ENCODE measurements at regions not wholly inside any gene's neighbourhood (a gene's known extent, or its start where the extent isn't known, plus 50 kb on each side); places are given as distances from the start of the nearest gene placed in this dataset.

DNA sequence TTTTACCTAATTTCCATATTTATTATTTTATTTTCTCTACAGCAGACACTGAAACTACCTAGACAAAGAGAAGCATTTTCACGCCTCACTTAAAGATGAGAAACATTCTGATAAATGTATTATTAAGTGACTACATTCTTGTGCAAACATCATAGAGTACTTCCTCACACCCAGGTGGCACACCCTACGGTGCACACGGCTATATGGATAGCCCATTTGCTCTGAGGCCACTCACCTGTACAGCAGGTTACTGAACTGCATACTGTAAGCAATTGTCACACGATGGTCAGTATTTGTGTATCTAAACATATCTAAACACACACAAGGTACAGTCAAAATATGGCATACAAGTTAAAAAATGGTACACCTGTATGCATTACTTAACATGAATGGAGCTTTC, 481.4 kb downstream of the CMPK2 start:
- TF ChIP-seq, protein P1, sequence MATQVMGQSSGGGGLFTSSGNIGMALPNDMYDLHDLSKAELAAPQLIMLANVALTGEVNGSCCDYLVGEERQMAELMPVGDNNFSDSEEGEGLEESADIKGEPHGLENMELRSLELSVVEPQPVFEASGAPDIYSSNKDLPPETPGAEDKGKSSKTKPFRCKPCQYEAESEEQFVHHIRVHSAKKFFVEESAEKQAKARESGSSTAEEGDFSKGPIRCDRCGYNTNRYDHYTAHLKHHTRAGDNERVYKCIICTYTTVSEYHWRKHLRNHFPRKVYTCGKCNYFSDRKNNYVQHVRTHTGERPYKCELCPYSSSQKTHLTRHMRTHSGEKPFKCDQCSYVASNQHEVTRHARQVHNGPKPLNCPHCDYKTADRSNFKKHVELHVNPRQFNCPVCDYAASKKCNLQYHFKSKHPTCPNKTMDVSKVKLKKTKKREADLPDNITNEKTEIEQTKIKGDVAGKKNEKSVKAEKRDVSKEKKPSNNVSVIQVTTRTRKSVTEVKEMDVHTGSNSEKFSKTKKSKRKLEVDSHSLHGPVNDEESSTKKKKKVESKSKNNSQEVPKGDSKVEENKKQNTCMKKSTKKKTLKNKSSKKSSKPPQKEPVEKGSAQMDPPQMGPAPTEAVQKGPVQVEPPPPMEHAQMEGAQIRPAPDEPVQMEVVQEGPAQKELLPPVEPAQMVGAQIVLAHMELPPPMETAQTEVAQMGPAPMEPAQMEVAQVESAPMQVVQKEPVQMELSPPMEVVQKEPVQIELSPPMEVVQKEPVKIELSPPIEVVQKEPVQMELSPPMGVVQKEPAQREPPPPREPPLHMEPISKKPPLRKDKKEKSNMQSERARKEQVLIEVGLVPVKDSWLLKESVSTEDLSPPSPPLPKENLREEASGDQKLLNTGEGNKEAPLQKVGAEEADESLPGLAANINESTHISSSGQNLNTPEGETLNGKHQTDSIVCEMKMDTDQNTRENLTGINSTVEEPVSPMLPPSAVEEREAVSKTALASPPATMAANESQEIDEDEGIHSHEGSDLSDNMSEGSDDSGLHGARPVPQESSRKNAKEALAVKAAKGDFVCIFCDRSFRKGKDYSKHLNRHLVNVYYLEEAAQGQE (IDR thresholded peaks at IDR 0.05; ENCODE audit: insufficient read depth in 1 of 2, low read depth in 2 of 2, low read length in 2 of 2): no peak
- TF ChIP-seq POLR2AphosphoS5 (IDR thresholded peaks at IDR 0.05; ENCODE audit: low read depth, low read length) (no peak), TAF1 (IDR thresholded peaks at IDR 0.05; ENCODE audit: borderline replicate concordance, insufficient read depth, low read length) (no peak), SIN3A (IDR thresholded peaks at IDR 0.05; ENCODE audit: borderline replicate concordance, insufficient read depth, low read length) (no peak), FOXP2 (optimal IDR thresholded peaks at IDR 0.05; ENCODE audit: borderline replicate concordance, extremely low read depth, extremely low read length, insufficient read depth) (no peak)

DNA sequence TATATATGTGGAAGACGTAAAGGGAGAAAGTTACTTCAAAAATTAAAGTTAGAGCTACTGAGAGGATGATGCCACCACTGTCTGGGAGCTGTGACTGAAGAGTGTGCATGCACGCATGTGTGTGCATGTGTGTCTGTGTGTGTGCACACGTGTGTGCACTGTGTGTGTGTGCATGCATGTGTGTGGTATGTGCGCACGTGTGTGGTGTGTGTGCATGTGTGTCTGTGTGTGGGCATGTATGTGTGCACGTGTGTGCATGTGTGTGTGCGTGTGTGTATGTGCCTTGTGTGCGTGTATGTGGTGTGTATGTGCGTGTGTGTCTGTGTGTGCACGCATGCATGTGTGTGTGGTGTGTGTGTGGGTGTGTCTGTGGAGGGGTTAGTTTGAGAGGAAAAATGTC, 473.4 kb downstream of the CMPK2 start:
- TF ChIP-seq, protein P1 (IDR thresholded peaks at IDR 0.05; ENCODE audit: insufficient read depth in 1 of 2, low read depth in 2 of 2, low read length in 2 of 2): no peak
- TF ChIP-seq FOXP2 (optimal IDR thresholded peaks at IDR 0.05; ENCODE audit: borderline replicate concordance, extremely low read depth, extremely low read length, insufficient read depth): no peak
- TF ChIP-seq TAF1 (IDR thresholded peaks at IDR 0.05; ENCODE audit: borderline replicate concordance, insufficient read depth, low read length): no peak
- no peak for TF ChIP-seq SIN3A (IDR thresholded peaks at IDR 0.05; ENCODE audit: borderline replicate concordance, insufficient read depth, low read length)
- TF ChIP-seq POLR2AphosphoS5 (IDR thresholded peaks at IDR 0.05; ENCODE audit: low read depth, low read length): no peak

DNA sequence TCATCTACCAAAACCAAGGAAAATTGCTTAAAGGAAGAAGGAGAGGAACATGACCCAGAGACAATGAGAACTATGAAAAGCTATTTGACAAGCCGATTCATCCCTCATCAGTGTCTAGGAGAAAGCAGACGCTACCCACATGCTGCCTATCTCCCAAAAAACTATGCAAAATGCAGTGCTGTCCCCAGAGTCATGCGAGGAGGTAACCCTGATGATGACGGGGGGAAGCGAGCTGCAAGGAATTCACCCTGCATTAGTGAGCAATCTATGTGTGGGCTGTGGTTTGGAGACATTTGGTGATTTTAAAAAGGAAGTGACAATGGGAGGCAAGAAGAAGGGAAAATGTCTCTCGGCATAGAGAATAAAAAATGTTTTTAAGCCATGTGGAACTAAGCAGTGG, 472.7 kb downstream of the CMPK2 start:
- TF ChIP-seq POLR2AphosphoS5 (IDR thresholded peaks at IDR 0.05; ENCODE audit: low read depth, low read length) (no peak), FOXP2 (optimal IDR thresholded peaks at IDR 0.05; ENCODE audit: borderline replicate concordance, extremely low read depth, extremely low read length, insufficient read depth) (no peak), TAF1 (IDR thresholded peaks at IDR 0.05; ENCODE audit: borderline replicate concordance, insufficient read depth, low read length) (no peak), SIN3A (IDR thresholded peaks at IDR 0.05; ENCODE audit: borderline replicate concordance, insufficient read depth, low read length) (no peak)
- TF ChIP-seq, protein P1 (IDR thresholded peaks at IDR 0.05; ENCODE audit: insufficient read depth in 1 of 2, low read depth in 2 of 2, low read length in 2 of 2): no peak

GRCh38 chr2:6393819-6394218, 471.9 kb downstream of the CMPK2 start:
- TF ChIP-seq POLR2AphosphoS5 (IDR thresholded peaks at IDR 0.05; ENCODE audit: low read depth, low read length) (no peak), TAF1 (IDR thresholded peaks at IDR 0.05; ENCODE audit: borderline replicate concordance, insufficient read depth, low read length) (no peak), FOXP2 (optimal IDR thresholded peaks at IDR 0.05; ENCODE audit: borderline replicate concordance, extremely low read depth, extremely low read length, insufficient read depth) (no peak), SIN3A (IDR thresholded peaks at IDR 0.05; ENCODE audit: borderline replicate concordance, insufficient read depth, low read length) (no peak)
- TF ChIP-seq, protein P1 (IDR thresholded peaks at IDR 0.05; ENCODE audit: insufficient read depth in 1 of 2, low read depth in 2 of 2, low read length in 2 of 2): no peak

- TF ChIP-seq, protein P1 (IDR thresholded peaks at IDR 0.05; ENCODE audit: insufficient read depth in 1 of 2, low read depth in 2 of 2, low read length in 2 of 2): no peak
- no peak for TF ChIP-seq FOXP2 (optimal IDR thresholded peaks at IDR 0.05; ENCODE audit: borderline replicate concordance, extremely low read depth, extremely low read length, insufficient read depth)
- no peak for TF ChIP-seq SIN3A (IDR thresholded peaks at IDR 0.05; ENCODE audit: borderline replicate concordance, insufficient read depth, low read length)
- TF ChIP-seq TAF1 (IDR thresholded peaks at IDR 0.05; ENCODE audit: borderline replicate concordance, insufficient read depth, low read length): no peak
- TF ChIP-seq POLR2AphosphoS5 (IDR thresholded peaks at IDR 0.05; ENCODE audit: low read depth, low read length): no peak
Measured at GRCh38 chr2:6394276-6394675, 471.4 kb downstream of the CMPK2 start.

Data from PFSK-1 (cell line).